Vagina (tissue), 2 donors: ENCODE measurements at regions not wholly inside any gene's neighbourhood (a gene's known extent, or its start where the extent isn't known, plus 50 kb on each side); places are given as distances from the start of the nearest gene placed in this dataset.

Experiments used
- CTCF ChIP-seq, 3 experiments: fragments of 450-650 bp in 2 of 3; fragments of 200-600 bp in 1 of 3; sonication (generic) in 1 of 3; IDR thresholded peaks; one replicate each; pipeline ENCODE4 v1.5.1; 2017 to 2019; ENCODE audit warnings: antibody characterized with exemption in 3 of 3, mild to moderate bottlenecking in 2 of 3, moderate library complexity in 2 of 3
- POLR2A ChIP-seq, 2 donors: fragments of 450-650 bp; IDR thresholded peaks; one replicate each; pipeline ENCODE4 v1.6.1; 2017; ENCODE audit warnings: antibody characterized with exemption in 2 of 2, mild to moderate bottlenecking in 2 of 2, moderate library complexity in 2 of 2
- POLR2AphosphoS5 ChIP-seq, 2 donors: sonication (generic); formaldehyde crosslinking; IDR thresholded peaks; one replicate each; pipeline ENCODE4 v1.9.0; 2017; ENCODE audit warnings: antibody characterized with exemption in 2 of 2, mild to moderate bottlenecking in 2 of 2, low read depth in 1 of 2; ENCODE audit not compliant: insufficient read depth in 1 of 2

DNA sequence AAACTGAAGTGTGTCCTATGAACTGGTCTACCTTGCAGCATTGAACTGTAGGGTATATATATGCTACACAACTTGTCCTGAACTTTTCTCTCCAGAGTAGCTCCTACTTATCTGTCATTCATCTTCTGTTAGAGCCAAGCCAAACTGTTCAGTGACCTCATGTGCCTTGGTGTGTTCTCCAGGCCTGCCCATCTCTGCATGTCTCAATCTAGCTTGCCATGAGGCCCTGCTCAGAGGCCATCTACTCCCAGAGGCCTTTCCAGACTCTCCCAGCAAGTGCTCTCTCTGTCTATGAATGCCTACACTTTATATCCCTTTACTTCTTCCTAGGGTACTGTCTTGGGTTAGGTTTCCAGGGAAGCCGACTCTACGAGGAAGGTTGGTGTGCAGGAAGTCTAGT, 99.8 kb upstream of the MTPN start:
- TF ChIP-seq CTCF (IDR thresholded peaks at IDR 0.05): no peak
- TF ChIP-seq POLR2A (IDR thresholded peaks at IDR 0.05): no peak
- TF ChIP-seq POLR2AphosphoS5 (IDR thresholded peaks at IDR 0.05; ENCODE audit: insufficient read depth in 1 of 2, low read depth in 1 of 2): no peak
